ENCODE measurements at regions not wholly inside any gene's neighbourhood (a gene's known extent, or its start where the extent isn't known, plus 50 kb on each side); places are given as distances from the start of the nearest gene placed in this dataset.

DNA sequence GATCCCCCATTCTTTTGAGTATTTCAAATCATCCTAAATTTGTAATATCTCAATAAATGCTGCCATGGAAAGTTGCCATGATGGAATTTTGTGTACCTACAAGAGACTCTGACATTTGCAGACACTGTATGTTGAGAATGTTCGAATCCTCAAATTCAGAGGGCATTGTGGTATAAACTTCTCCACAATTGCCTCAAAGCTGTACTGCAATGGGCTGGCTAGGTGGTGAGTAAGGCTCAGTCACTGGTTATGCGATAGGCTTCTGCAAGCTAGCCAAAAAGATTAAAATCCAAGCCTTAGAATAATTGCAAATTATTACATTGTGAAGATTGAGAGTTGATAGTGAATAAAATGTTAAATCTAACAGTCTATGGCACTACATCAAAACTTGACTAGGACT, 130.2 kb upstream of the CEP162 start:
- H3K9me3 ChIP-seq = no peaks in the 10 kb centered on the region
- DNase-seq (ENCODE audit: extremely low spot score in 2 of 2) = no peak
- intact Hi-C loops (cut with DNase I) = no loop called here
- no peak overlapping the region for H3K4me3 ChIP-seq
- TF ChIP-seq POLR2A (IDR thresholded peaks at IDR 0.05) = no peak
- TF ChIP-seq, protein P1, sequence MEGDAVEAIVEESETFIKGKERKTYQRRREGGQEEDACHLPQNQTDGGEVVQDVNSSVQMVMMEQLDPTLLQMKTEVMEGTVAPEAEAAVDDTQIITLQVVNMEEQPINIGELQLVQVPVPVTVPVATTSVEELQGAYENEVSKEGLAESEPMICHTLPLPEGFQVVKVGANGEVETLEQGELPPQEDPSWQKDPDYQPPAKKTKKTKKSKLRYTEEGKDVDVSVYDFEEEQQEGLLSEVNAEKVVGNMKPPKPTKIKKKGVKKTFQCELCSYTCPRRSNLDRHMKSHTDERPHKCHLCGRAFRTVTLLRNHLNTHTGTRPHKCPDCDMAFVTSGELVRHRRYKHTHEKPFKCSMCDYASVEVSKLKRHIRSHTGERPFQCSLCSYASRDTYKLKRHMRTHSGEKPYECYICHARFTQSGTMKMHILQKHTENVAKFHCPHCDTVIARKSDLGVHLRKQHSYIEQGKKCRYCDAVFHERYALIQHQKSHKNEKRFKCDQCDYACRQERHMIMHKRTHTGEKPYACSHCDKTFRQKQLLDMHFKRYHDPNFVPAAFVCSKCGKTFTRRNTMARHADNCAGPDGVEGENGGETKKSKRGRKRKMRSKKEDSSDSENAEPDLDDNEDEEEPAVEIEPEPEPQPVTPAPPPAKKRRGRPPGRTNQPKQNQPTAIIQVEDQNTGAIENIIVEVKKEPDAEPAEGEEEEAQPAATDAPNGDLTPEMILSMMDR (IDR thresholded peaks at IDR 0.05) = no peak
- no peak for TF ChIP-seq POLR2AphosphoS5 (IDR thresholded peaks at IDR 0.05; ENCODE audit: insufficient read depth in 1 of 2, low read depth in 1 of 2)
- H3K4me1 ChIP-seq = no peaks in the 10 kb centered on the region
- no peak overlapping the region for H3K27ac ChIP-seq
- no peaks in the 10 kb centered on the region for H3K36me3 ChIP-seq
- no peaks in the 10 kb centered on the region for H3K27me3 ChIP-seq

DNA sequence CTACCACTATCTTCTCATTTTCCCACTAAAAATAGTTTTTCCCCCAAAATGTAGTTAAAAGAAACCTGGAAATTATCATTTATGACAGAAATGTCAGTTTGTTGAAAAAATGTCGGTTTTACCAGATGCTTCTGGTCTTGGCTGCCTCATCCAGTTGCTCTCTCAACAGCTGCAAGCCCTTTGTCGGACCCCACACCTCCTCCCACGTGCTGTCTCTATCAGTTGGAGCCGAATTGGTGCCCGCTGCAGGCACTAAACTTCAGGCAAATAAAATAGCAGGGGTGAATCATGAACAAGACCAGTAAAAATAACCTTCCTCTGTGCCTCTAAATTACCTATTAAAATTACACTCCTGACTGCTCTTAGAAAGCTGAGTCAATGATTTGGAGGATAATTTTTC, 129.5 kb upstream of the CEP162 start:
- H3K4me1 ChIP-seq = no peaks in the 10 kb centered on the region
- no peaks in the 10 kb centered on the region for H3K27me3 ChIP-seq
- DNase-seq (ENCODE audit: extremely low spot score in 2 of 2) = no peak
- H3K27ac ChIP-seq = no peak overlapping the region
- no peak for TF ChIP-seq POLR2A (IDR thresholded peaks at IDR 0.05)
- TF ChIP-seq POLR2AphosphoS5 (IDR thresholded peaks at IDR 0.05; ENCODE audit: insufficient read depth in 1 of 2, low read depth in 1 of 2) = no peak
- TF ChIP-seq, protein P1 (IDR thresholded peaks at IDR 0.05) = no peak
- no peak overlapping the region for H3K4me3 ChIP-seq
- intact Hi-C loops (cut with DNase I) = no loop called here
- H3K9me3 ChIP-seq = no peaks in the 10 kb centered on the region
- H3K36me3 ChIP-seq = no peaks in the 10 kb centered on the region

DNA sequence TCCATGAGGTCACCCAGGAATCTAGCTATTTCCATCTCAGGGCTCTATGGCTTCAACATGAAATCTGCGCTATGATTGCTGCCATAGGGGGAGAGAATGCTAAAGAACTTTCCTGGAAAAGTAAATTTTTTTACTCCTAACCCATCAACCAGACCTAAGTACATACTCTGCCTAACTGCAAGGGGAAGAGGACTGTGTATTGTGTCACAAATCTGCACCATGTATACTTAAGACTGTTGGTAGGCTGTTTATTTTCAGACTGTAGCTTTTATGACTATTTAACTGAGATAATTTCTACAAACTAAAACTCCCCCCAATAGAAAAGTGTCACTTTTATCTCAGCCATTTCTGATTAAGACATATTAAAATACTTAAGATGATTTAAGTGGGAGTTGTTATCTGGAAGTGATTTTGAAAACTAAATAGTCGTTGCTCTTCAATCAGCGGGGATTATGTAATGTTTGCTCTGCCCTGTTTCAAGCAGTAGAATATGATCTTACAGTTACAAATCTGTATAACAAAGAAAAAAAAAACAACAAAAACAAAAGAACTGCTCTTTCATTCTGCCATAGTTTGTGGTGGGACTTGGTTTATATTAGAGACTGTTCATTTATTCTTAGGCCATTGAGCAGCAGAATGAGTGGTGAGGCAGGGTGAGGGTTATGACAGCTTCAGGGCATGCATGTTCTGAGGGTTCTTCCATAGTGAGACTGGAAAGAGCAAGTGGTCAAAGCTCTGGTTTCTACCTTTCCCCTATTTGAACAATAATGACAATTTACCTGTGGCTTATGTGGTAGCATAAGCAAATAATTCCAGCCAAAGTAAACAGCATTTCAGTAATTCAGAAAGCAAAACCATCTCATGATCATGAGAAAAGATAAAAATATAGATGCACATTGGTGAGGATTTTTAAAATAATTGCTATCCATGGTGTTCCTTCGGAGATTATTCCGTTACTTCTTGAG, 126.3 kb upstream of the CEP162 start:
- H3K27me3 ChIP-seq = no peaks in the 10 kb centered on the region
- no peak for TF ChIP-seq POLR2A (IDR thresholded peaks at IDR 0.05)
- no peak for TF ChIP-seq POLR2AphosphoS5 (IDR thresholded peaks at IDR 0.05; ENCODE audit: insufficient read depth in 1 of 2, low read depth in 1 of 2)
- H3K27ac ChIP-seq = no peak overlapping the region
- no peak for DNase-seq (ENCODE audit: extremely low spot score in 2 of 2)
- intact Hi-C loops (cut with DNase I) = no loop called here
- no peaks in the 10 kb centered on the region for H3K9me3 ChIP-seq
- H3K4me1 ChIP-seq = no peaks in the 10 kb centered on the region
- H3K36me3 ChIP-seq = no peaks in the 10 kb centered on the region
- H3K4me3 ChIP-seq = no peak overlapping the region

DNA sequence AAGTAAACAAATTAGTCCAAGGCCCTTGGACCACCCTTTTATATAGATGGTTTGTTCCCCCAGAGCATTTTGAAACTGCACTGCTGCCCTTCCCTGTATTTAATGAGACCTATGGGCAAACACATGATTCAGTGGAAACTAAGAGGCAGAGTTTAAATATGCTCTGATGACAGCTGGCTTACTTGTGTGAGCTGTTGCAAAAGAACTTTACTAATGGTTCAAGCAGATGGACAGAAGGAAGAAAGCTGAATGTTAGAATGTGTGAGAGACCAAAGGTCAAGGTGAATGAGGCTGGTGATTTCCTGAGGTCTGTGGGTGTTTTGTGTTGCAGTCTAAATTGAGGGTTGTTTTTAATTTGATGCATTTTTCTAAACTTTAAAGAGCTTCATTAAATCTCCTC, 123.0 kb upstream of the CEP162 start:
- TF ChIP-seq POLR2A (IDR thresholded peaks at IDR 0.05) = no peak
- no peak for TF ChIP-seq POLR2AphosphoS5 (IDR thresholded peaks at IDR 0.05; ENCODE audit: insufficient read depth in 1 of 2, low read depth in 1 of 2)
- TF ChIP-seq, protein P1 (IDR thresholded peaks at IDR 0.05) = no peak
- Histone ChIP-seq H3K36me3 (no peaks in the 10 kb centered on the region), H3K27ac (no peak overlapping the region), H3K4me3 (no peak overlapping the region), H3K4me1 (no peaks in the 10 kb centered on the region), H3K9me3 (no peaks in the 10 kb centered on the region), H3K27me3 (no peaks in the 10 kb centered on the region)
- DNase-seq (ENCODE audit: extremely low spot score in 2 of 2) = no peak
- intact Hi-C loops (cut with DNase I) = no loop called here

DNA sequence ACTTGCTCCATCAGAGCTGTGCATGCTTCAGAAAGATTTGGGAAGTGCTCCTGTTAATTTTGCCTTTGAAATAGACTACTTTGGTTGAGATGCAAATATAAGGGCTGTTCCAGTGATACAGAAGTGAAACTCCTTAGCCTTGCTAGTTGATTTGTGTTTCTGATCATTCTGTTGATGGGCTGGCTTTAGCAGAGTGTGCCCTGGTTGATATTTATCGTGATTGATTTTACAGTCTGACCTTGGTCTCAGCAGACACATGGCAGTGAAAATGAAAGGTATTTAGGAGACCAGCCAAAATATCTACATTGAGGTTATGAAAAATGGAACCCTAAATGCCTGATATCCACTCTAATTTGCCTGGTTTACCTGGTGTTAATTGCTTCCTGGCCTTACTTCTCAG, 122.1 kb upstream of the CEP162 start:
- Histone ChIP-seq H3K4me1 (no peaks in the 10 kb centered on the region), H3K36me3 (no peaks in the 10 kb centered on the region), H3K9me3 (no peaks in the 10 kb centered on the region), H3K27me3 (no peaks in the 10 kb centered on the region), H3K27ac (no peak overlapping the region), H3K4me3 (no peak overlapping the region)
- TF ChIP-seq POLR2A (IDR thresholded peaks at IDR 0.05) = no peak
- TF ChIP-seq, protein P1 (IDR thresholded peaks at IDR 0.05) = no peak
- TF ChIP-seq POLR2AphosphoS5 (IDR thresholded peaks at IDR 0.05; ENCODE audit: insufficient read depth in 1 of 2, low read depth in 1 of 2) = no peak
- DNase-seq (ENCODE audit: extremely low spot score in 2 of 2) = no peak
- intact Hi-C loops (cut with DNase I) = no loop called here
